PFSK-1 (cell line): ENCODE measurements at regions not wholly inside any gene's neighbourhood (a gene's known extent, or its start where the extent isn't known, plus 50 kb on each side); places are given as distances from the start of the nearest gene placed in this dataset.

Experiments
- SIN3A ChIP-seq: IDR thresholded peaks from 2 replicates; pipeline ENCODE4 v1.6.1; 2012; ENCODE audit warnings: mild to moderate bottlenecking, low read length, moderate library complexity, borderline replicate concordance; ENCODE audit not compliant: insufficient read depth
- TF ChIP-seq, protein P1 (sequence below), 2 experiments: IDR thresholded peaks; 2 replicates each; pipeline versions ENCODE4 v1.6.1 to v1.8.0; 2011 to 2012; ENCODE audit warnings: low read depth in 2 of 2, low read length in 2 of 2, control low read depth in 1 of 2, inconsistent platforms in 1 of 2, mild to moderate bottlenecking in 1 of 2, moderate library complexity in 1 of 2; ENCODE audit not compliant: insufficient read depth in 1 of 2

DNA sequence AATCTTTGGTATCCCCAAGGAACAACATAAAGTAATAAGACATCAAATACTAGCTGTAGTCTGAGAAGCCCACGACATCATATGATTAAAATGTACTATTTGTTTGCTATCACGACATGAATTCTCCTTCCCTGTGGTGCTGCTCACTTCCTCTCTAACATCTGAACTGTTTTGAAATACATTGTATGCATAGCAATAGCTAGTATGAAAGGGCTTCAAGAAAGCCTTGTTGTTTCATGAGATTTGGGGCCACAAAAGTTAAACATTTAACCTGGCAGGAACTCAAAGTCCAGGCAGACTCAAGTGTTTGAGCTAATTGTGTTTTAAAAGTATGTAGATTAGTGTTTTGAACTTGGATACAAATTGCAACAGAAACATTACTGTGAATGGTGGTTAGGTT is 237.4 kb upstream of the PTGER4 start:
- no peak for TF ChIP-seq SIN3A
- TF ChIP-seq, protein P1, sequence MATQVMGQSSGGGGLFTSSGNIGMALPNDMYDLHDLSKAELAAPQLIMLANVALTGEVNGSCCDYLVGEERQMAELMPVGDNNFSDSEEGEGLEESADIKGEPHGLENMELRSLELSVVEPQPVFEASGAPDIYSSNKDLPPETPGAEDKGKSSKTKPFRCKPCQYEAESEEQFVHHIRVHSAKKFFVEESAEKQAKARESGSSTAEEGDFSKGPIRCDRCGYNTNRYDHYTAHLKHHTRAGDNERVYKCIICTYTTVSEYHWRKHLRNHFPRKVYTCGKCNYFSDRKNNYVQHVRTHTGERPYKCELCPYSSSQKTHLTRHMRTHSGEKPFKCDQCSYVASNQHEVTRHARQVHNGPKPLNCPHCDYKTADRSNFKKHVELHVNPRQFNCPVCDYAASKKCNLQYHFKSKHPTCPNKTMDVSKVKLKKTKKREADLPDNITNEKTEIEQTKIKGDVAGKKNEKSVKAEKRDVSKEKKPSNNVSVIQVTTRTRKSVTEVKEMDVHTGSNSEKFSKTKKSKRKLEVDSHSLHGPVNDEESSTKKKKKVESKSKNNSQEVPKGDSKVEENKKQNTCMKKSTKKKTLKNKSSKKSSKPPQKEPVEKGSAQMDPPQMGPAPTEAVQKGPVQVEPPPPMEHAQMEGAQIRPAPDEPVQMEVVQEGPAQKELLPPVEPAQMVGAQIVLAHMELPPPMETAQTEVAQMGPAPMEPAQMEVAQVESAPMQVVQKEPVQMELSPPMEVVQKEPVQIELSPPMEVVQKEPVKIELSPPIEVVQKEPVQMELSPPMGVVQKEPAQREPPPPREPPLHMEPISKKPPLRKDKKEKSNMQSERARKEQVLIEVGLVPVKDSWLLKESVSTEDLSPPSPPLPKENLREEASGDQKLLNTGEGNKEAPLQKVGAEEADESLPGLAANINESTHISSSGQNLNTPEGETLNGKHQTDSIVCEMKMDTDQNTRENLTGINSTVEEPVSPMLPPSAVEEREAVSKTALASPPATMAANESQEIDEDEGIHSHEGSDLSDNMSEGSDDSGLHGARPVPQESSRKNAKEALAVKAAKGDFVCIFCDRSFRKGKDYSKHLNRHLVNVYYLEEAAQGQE (IDR thresholded peaks at IDR 0.05; ENCODE audit: insufficient read depth in 1 of 2, low read depth in 2 of 2, low read length in 2 of 2): no peak
